ENCODE measurements at regions not wholly inside any gene's neighbourhood (a gene's known extent, or its start where the extent isn't known, plus 50 kb on each side); places are given as distances from the start of the nearest gene placed in this dataset.
"Not testable (repeated sequence)": the region's sequence is repeated elsewhere in the genome, so short reads cannot be mapped to it uniquely, and the experiment has no call there.

DNA sequence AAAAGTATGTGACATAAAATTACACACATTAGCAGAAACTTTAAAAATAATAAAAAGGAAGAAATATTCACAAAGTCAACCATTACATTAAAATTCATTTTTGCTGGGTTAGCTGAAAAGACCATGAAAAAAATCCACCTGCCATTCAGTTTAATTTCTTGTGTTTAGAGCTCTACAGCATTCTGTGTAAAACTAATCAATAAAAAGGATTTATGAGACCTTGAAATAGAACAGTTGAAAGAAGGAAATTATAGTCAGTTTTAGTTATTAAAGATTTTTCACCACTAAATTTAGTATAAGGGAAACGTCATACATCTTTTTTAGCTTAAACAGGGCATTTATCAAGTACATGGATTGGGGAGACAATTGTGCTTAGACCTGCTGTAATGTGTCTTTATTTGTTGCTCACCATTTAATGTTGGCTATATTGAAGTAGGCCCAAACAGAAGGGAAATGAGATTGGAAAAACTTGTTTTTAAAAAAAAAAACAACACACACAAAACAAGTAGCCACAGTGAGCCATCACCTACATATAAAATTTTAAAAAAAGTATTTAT lies 438.7 kb upstream of the POU3F2 start:
- H3K36me3 ChIP-seq (ENCODE audit: control insufficient read depth, insufficient read depth, low read length), result no peaks in the 10 kb centered on the region
- no peaks in the 10 kb centered on the region for H3K9me3 ChIP-seq (ENCODE audit: control insufficient read depth, insufficient read depth, low read length)
- no CpG with 5 or more reads among the region's 1 CpG for WGBS (ENCODE audit: insufficient coverage)
- H3K4me1 ChIP-seq (ENCODE audit: control insufficient read depth, insufficient read depth, low read length), result no peaks in the 10 kb centered on the region
- H3K27me3 ChIP-seq (ENCODE audit: control insufficient read depth, insufficient read depth, low read length), result no peaks in the 10 kb centered on the region
- DNase-seq (ENCODE audit: low read depth in 4 of 6, low spot score in 6 of 6), result peak in 1 of 6 donors; percentile 9
- H3K4me3 ChIP-seq (ENCODE audit: low read depth, low read length), result no peak overlapping the region
- H3K27ac ChIP-seq (ENCODE audit: low read depth, low read length), result no peak overlapping the region

DNA sequence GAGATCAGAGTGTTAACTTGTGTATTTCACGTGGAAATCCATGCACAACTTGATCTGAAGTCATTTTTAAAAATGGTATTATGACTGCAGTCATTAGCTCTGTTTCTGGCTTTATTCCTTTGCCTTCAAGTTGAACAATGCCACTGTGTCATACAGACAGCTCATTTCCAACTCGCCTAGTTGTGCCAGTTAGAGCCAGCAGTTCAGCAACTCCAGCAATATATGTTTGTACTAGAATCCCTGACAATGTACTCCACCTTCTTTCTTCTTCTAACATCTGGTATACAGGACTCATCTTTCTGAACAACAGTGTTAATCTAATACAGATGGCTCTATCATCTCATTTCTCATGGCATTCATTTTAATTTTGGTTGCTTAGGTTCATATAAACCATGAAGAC lies 418.3 kb upstream of the POU3F2 start:
- H3K4me3 ChIP-seq (ENCODE audit: low read depth, low read length), result no peak overlapping the region
- H3K36me3 ChIP-seq (ENCODE audit: control insufficient read depth, insufficient read depth, low read length), result no peaks in the 10 kb centered on the region
- H3K27ac ChIP-seq (ENCODE audit: low read depth, low read length), result no peak overlapping the region
- no peaks in the 10 kb centered on the region for H3K4me1 ChIP-seq (ENCODE audit: control insufficient read depth, insufficient read depth, low read length)
- WGBS (ENCODE audit: insufficient coverage), result 86% methylated on average over 2 of the region's 2 CpGs
- no peaks in the 10 kb centered on the region for H3K27me3 ChIP-seq (ENCODE audit: control insufficient read depth, insufficient read depth, low read length)
- DNase-seq (ENCODE audit: low read depth in 4 of 6, low spot score in 6 of 6), result no peak
- H3K9me3 ChIP-seq (ENCODE audit: control insufficient read depth, insufficient read depth, low read length), result no peaks in the 10 kb centered on the region

DNA sequence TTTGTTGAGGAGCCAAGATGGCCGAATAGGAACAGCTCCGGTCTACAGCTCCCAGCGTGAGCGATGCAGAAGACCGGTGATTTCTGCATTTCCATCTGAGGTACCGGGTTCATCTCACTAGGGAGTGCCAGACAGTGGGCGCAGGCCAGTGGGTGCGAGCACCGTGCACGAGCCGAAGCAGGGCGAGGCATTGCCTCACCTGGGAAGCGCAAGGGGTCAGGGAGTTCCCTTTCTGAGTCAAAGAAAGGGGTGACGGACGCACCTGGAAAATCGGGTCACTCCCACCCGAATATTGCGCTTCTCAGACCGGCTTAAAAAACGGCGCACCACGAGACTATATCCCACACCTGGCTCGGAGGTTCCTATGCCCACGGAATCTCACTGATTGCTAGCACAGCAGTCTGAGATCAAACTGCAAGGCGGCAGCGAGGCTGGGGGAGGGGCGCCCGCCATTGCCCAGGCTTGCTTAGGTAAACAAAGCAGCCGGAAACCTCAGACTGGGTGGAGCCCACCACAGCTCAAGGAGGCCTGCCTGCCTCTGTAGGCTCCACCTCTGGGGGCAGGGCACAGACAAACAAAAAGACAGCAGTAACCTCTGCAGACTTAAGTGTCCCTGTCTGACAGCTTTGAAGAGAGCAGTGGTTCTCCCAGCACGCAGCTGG lies 417.7 kb upstream of the POU3F2 start:
- WGBS (ENCODE audit: insufficient coverage), result 90% methylated on average over 6 of the region's 30 CpGs
- H3K27ac ChIP-seq (ENCODE audit: low read depth, low read length); H3K27me3 ChIP-seq (ENCODE audit: control insufficient read depth, insufficient read depth, low read length); H3K4me1 ChIP-seq (ENCODE audit: control insufficient read depth, insufficient read depth, low read length); H3K36me3 ChIP-seq (ENCODE audit: control insufficient read depth, insufficient read depth, low read length); DNase-seq (ENCODE audit: low read depth in 4 of 6, low spot score in 6 of 6); H3K4me3 ChIP-seq (ENCODE audit: low read depth, low read length); H3K9me3 ChIP-seq (ENCODE audit: control insufficient read depth, insufficient read depth, low read length): not testable (repeated sequence)

DNA sequence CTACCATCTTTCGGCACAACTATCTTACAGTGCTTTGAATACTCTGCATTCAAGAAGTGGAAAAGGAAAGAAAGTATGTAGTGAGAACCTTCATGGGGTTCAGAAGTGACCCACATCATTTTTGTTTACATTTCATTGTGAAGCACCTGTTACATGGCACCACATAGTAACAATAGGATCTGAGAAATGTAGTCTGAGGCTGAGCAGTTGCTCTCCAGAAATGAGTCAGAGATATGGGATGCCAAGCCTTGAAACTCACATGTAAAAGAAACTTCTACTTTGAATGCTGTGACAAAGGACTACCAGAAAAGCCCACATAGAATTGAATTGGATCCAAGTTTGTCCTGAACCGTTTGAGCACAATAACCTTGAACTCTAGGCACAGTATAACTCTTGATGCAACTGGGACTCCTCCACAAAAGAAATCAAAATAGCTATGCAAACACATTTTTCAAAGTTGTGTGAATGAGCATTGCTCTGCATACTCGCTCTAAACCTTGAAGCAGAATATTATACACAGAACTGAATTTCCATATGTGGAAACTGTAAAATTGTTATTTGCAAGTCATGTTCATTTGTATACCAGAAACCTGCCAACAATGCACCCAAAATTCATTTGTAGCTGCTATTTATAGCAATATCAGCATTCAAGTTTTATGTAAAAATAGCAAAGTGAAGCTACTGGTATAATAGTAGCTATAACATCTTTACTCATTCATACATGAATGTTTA lies 400.9 kb upstream of the POU3F2 start:
- Histone ChIP-seq H3K27ac (ENCODE audit: low read depth, low read length) (no peak overlapping the region), H3K36me3 (ENCODE audit: control insufficient read depth, insufficient read depth, low read length) (no peaks in the 10 kb centered on the region), H3K9me3 (ENCODE audit: control insufficient read depth, insufficient read depth, low read length) (no peaks in the 10 kb centered on the region), H3K4me3 (ENCODE audit: low read depth, low read length) (no peak overlapping the region), H3K27me3 (ENCODE audit: control insufficient read depth, insufficient read depth, low read length) (no peaks in the 10 kb centered on the region), H3K4me1 (ENCODE audit: control insufficient read depth, insufficient read depth, low read length) (no peaks in the 10 kb centered on the region)
- peak in 1 of 6 donors; percentile 36 for DNase-seq (ENCODE audit: low read depth in 4 of 6, low spot score in 6 of 6)
- WGBS (ENCODE audit: insufficient coverage), result 67% methylated on average over 1 of the region's 3 CpGs

DNA sequence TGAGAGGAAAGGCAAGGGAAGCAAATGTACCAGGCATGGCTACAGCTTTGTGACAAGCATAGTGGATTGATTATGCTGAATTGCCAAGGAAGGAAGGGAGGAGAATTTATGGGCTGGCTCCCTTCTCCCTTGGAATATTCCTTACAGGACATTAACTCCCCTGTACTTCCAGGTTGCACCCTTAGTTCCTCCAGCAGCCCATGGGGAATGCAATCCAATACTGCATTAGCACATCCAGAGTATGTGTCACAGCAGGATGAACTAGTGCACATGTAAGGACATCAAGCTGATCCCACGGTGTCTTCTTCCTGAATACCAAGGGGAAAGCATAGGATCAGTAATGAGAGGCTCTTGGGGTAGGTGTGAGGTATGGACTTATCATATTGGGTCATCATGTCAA lies 390.7 kb upstream of the POU3F2 start:
- Histone ChIP-seq H3K9me3 (ENCODE audit: control insufficient read depth, insufficient read depth, low read length) (no peaks in the 10 kb centered on the region), H3K4me3 (ENCODE audit: low read depth, low read length) (no peak overlapping the region), H3K4me1 (ENCODE audit: control insufficient read depth, insufficient read depth, low read length) (no peaks in the 10 kb centered on the region), H3K36me3 (ENCODE audit: control insufficient read depth, insufficient read depth, low read length) (no peaks in the 10 kb centered on the region), H3K27me3 (ENCODE audit: control insufficient read depth, insufficient read depth, low read length) (no peaks in the 10 kb centered on the region), H3K27ac (ENCODE audit: low read depth, low read length) (no peak overlapping the region)
- no peak for DNase-seq (ENCODE audit: low read depth in 4 of 6, low spot score in 6 of 6)
- 71% methylated on average over 1 of the region's 1 CpG for WGBS (ENCODE audit: insufficient coverage)

DNA sequence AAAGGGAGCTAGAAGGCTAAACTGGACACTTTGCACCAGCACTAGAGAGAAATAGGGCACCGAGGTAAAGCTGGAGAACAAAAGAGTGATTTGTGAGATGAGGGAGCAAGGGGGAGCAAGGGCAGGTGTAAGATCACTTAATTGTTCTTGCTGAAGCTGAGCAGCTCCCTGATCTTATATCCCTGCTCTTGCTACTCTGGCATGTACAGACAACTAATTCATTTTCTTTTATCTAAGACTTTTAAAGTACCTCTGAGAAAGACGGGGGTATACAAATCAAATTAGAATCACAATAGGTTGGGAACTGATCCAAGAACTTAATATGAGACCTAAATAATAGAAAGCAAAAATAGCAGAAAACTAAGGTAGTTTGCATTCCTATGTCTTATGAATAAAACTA lies 381.7 kb upstream of the POU3F2 start:
- Histone ChIP-seq H3K9me3 (ENCODE audit: control insufficient read depth, insufficient read depth, low read length) (no peaks in the 10 kb centered on the region), H3K4me3 (ENCODE audit: low read depth, low read length) (no peak overlapping the region), H3K4me1 (ENCODE audit: control insufficient read depth, insufficient read depth, low read length) (no peaks in the 10 kb centered on the region), H3K36me3 (ENCODE audit: control insufficient read depth, insufficient read depth, low read length) (no peaks in the 10 kb centered on the region), H3K27ac (ENCODE audit: low read depth, low read length) (no peak overlapping the region), H3K27me3 (ENCODE audit: control insufficient read depth, insufficient read depth, low read length) (no peaks in the 10 kb centered on the region)
- 8% methylated on average over 1 of the region's 2 CpGs for WGBS (ENCODE audit: insufficient coverage)
- DNase-seq (ENCODE audit: low read depth in 4 of 6, low spot score in 6 of 6), result no peak

DNA sequence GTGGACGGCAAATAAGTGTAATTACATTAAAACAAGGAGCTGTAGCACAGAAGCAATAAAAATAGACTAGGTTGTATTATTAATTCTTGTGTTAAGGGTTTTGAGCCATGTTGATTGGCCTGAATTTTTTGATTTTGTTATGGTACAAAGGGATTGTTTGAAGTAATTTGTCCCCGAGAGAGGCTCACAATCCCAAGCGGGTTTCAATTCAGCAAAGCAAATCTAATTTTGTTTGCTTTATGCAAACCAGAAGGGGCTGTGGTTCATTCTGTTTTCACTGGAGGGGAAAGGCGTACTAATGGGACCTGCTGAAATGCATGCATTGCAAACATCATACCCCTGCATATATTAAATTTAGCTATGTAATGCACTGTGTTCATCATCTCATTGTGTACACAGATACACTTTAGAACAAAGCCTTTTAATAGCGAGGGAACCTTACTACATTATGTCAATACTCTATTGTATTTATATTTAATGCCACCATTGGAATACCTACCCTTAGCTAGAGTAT lies 379.5 kb upstream of the POU3F2 start:
- Histone ChIP-seq H3K36me3 (ENCODE audit: control insufficient read depth, insufficient read depth, low read length) (no peaks in the 10 kb centered on the region), H3K27ac (ENCODE audit: low read depth, low read length) (no peak overlapping the region), H3K4me3 (ENCODE audit: low read depth, low read length) (no peak overlapping the region), H3K4me1 (ENCODE audit: control insufficient read depth, insufficient read depth, low read length) (no peaks in the 10 kb centered on the region), H3K27me3 (ENCODE audit: control insufficient read depth, insufficient read depth, low read length) (no peaks in the 10 kb centered on the region), H3K9me3 (ENCODE audit: control insufficient read depth, insufficient read depth, low read length) (no peaks in the 10 kb centered on the region)
- DNase-seq (ENCODE audit: low read depth in 4 of 6, low spot score in 6 of 6), result peak in 1 of 6 donors; percentile 40
- 86% methylated on average over 1 of the region's 5 CpGs for WGBS (ENCODE audit: insufficient coverage)

DNA sequence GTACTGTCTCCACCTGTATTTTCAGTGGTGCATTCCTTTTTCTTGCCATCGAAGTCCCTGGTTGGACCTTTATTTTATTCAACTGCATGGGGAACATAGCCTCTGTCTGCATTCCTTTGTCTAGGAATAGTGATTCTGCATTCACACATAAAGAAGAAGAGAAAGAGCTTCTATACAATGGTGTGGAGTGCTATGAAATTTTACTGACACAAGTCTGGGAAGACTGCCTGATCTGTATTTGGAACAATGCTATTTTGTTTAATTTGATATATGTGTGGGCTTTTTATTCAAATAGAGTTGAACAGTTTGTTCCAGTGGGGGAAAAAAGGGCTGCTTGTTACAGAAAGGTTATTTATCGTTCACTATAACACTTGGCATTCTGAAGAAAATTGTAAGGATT lies 375.7 kb upstream of the POU3F2 start:
- H3K27me3 ChIP-seq (ENCODE audit: control insufficient read depth, insufficient read depth, low read length), result no peaks in the 10 kb centered on the region
- WGBS (ENCODE audit: insufficient coverage), result no CpG with 5 or more reads among the region's 2 CpGs
- peak in 2 of 6 donors; percentile 34 to 54 for DNase-seq (ENCODE audit: low read depth in 4 of 6, low spot score in 6 of 6)
- no peaks in the 10 kb centered on the region for H3K36me3 ChIP-seq (ENCODE audit: control insufficient read depth, insufficient read depth, low read length)
- H3K4me1 ChIP-seq (ENCODE audit: control insufficient read depth, insufficient read depth, low read length), result no peaks in the 10 kb centered on the region
- H3K9me3 ChIP-seq (ENCODE audit: control insufficient read depth, insufficient read depth, low read length), result no peaks in the 10 kb centered on the region
- H3K4me3 ChIP-seq (ENCODE audit: low read depth, low read length), result no peak overlapping the region
- peak overlapping the region; percentile 47 for H3K27ac ChIP-seq (ENCODE audit: low read depth, low read length)

DNA sequence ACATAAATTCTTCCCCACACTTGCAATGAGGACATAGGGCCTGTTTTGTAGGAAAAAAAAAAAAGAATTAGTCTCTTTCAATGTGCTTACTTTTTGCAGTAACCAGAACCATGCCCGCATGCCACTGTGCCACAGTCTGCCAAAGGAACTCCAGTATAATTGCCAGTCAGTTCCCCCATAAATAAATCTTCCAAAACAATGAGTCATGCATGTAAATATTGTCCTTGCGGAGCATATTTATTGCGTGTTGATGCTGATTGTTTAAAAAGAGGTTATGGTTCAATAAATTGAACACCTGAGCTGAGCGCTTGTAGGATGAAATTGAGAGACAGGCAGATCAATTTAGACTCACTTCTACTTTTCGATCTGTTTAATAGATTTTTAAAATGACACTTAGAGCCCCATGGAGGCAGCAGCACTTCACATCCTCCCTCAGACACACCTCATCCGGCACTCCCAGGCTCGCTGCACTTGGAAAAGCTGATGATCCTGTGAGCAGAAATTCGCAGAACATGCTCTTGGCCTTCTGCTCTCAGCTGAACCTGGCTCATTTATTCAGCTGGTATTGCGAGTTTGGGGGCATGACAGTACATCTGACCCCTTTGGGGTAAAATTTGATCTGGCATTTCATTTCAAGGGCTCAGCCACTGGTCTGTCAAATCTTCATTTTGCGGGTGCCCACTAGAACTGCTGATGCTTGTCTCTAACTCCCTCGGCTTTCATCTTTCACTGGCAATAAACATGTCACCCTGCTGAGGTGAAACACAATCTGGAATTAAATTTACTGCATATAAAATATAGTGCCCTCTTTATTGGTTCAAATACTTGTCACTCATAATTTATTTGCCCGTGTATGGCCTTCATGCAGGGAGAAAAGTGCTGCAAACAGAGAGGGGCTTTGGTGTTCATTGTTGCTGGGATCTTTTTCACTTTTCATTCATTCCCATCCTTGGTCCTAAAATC lies 371.1 kb upstream of the POU3F2 start:
- H3K36me3 ChIP-seq (ENCODE audit: control insufficient read depth, insufficient read depth, low read length), result no peaks in the 10 kb centered on the region
- H3K4me1 ChIP-seq (ENCODE audit: control insufficient read depth, insufficient read depth, low read length), result no peaks in the 10 kb centered on the region
- DNase-seq (ENCODE audit: low read depth in 4 of 6, low spot score in 6 of 6), result peak in 1 of 6 donors; percentile 33
- no peaks in the 10 kb centered on the region for H3K27me3 ChIP-seq (ENCODE audit: control insufficient read depth, insufficient read depth, low read length)
- H3K4me3 ChIP-seq (ENCODE audit: low read depth, low read length), result no peak overlapping the region
- WGBS (ENCODE audit: insufficient coverage), result 73% methylated on average over 8 of the region's 12 CpGs
- H3K27ac ChIP-seq (ENCODE audit: low read depth, low read length), result no peak overlapping the region
- H3K9me3 ChIP-seq (ENCODE audit: control insufficient read depth, insufficient read depth, low read length), result no peaks in the 10 kb centered on the region

Measured in spinal cord (tissue), 9 donors.